ENCODE measurements at regions not wholly inside any gene's neighbourhood (a gene's known extent, or its start where the extent isn't known, plus 50 kb on each side); places are given as distances from the start of the nearest gene placed in this dataset.

DNA sequence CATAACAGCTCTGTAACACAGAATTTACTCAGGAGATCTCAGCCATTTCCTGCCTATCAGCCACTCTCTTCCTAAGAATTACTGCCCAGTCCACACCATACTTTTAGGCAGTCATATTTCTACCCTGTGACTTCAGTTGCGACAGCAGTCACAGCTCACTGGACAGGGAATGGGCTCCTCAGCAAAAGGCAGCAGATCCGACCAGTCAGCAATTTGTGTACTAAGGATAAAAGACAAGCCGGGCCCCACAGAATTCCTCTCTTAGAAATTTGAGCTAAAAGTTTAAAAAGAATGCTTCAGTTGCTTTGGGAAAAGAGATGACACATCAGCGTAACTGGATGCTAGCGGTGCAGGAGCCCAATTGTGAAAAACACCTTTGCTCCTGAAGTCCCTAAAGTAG, 172.1 kb downstream of the ENC1 start:
- FAIRE-seq: no peak
- no peak for DNase-seq (ENCODE audit: insufficient read length, low spot score)
- TF ChIP-seq SPI1 (IDR thresholded peaks at IDR 0.05; ENCODE audit: low read depth, low read length) (no peak), PAX5 (IDR thresholded peaks at IDR 0.05; ENCODE audit: insufficient read depth, low read length, severe bottlenecking) (no peak), POLR2AphosphoS5 (IDR thresholded peaks at IDR 0.05; ENCODE audit: low read depth, low read length) (no peak), POU2F2 (IDR thresholded peaks at IDR 0.05; ENCODE audit: low read depth, low read length) (no peak), TAF1 (IDR thresholded peaks at IDR 0.05; ENCODE audit: low read depth, low read length) (no peak), POLR2A (IDR thresholded peaks at IDR 0.05; ENCODE audit: low read depth, low read length) (no peak)

DNA sequence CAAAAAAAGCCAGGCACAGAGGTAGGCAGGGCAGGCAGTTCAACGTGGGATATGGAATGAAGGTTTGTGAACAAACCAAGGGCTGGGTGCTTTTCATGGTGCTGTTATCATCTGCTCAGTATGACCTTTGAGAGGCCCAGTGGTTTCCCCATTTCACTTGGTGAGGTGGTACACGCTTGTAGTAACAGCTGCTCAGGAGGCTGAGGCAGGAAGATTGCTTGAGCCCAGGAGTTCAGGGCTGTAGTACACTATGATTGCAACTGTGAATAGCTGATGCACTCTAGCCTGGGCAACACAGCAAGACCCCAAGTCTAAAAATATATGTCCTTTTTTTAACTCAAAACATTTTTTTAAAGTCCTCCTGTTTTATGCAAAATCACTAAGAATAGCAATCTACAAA, 174.8 kb downstream of the ENC1 start:
- FAIRE-seq (no peak), DNase-seq (ENCODE audit: insufficient read length, low spot score) (no peak)
- TF ChIP-seq POLR2A (IDR thresholded peaks at IDR 0.05; ENCODE audit: low read depth, low read length) (no peak), POLR2AphosphoS5 (IDR thresholded peaks at IDR 0.05; ENCODE audit: low read depth, low read length) (no peak), POU2F2 (IDR thresholded peaks at IDR 0.05; ENCODE audit: low read depth, low read length) (no peak), PAX5 (IDR thresholded peaks at IDR 0.05; ENCODE audit: insufficient read depth, low read length, severe bottlenecking) (no peak), SPI1 (IDR thresholded peaks at IDR 0.05; ENCODE audit: low read depth, low read length) (no peak)

DNA sequence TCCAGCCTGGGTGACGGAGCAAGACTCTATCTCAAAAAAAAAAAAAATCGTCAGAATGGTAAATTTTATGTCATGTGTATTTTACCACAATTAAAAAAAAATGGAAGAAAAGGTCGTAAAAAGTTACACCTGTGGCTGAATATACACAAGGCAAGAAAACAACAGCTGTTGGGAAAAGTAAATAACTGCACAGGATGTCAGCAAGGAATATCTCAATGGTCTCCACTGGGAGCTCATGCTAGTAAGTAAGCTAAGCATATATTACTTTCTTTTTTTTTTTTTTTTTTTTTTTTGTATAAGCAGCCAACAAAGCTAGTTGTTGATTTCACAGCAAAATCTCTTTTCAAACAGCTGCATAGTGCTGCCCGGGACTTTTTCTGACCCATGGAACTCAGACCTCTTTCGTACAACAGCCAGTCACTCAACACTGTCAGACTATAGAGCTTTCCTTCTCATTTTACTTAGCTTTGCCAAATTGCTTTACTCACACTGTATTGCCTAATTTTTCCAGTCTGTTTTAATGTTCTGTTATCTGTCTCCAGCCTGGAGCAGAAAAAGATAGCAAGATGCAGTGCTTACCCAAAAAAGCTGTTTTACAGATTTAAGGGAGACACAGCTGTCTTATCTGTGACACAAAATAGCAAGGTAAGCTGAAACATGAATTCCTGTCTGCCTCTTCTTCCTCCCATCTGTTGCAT, 175.9 kb downstream of the ENC1 start:
- TF ChIP-seq POU2F2 (IDR thresholded peaks at IDR 0.05; ENCODE audit: low read depth, low read length): no peak
- no peak for DNase-seq (ENCODE audit: insufficient read length, low spot score)
- FAIRE-seq: no peak

DNA sequence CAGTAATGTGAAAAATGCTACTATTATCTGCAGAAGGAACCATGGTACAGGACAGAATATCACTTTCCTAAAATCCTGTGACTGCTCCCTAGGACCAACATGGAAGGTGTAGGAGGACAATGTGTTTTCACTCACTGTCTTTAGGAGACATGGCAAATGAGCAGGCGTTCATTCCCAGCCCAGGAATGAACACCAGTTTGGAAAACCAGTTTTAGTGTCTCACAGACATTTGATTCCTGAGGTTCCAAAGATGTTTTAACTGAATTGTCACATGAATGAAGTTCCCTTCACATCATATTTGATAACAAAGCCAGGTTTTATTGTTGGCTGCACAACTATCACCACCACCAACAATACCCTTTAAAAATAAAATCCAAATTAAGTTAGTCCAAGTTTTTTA, 178.2 kb downstream of the ENC1 start:
- no peak for TF ChIP-seq POLR2A (IDR thresholded peaks at IDR 0.05; ENCODE audit: low read depth, low read length)
- no peak for TF ChIP-seq PAX5 (IDR thresholded peaks at IDR 0.05; ENCODE audit: insufficient read depth, low read length, severe bottlenecking)
- TF ChIP-seq POLR2AphosphoS5 (IDR thresholded peaks at IDR 0.05; ENCODE audit: low read depth, low read length): no peak
- TF ChIP-seq TAF1 (IDR thresholded peaks at IDR 0.05; ENCODE audit: low read depth, low read length): no peak
- TF ChIP-seq SPI1 (IDR thresholded peaks at IDR 0.05; ENCODE audit: low read depth, low read length): no peak
- no peak for TF ChIP-seq POU2F2 (IDR thresholded peaks at IDR 0.05; ENCODE audit: low read depth, low read length)
- no peak for DNase-seq (ENCODE audit: insufficient read length, low spot score)
- FAIRE-seq: no peak

DNA sequence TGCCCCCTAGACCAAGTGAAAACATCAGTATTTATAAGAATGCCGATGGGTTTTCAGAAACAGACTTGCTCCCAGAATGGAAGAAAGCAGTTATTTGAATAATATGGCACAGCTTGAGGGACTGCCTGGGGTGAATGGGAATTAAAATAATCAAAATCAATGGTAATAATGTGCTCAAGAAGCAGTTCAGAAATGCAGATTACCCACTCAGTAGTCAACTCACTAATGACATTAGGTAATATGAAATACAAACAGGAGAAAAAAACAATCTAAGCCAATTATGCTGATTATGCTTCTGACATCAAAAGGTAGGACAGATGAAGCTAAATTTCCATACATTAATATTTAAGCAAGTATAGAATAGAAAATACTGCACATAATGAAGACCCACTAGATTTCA, 179.3 kb downstream of the ENC1 start:
- TF ChIP-seq POU2F2 (IDR thresholded peaks at IDR 0.05; ENCODE audit: low read depth, low read length) (no peak), POLR2AphosphoS5 (IDR thresholded peaks at IDR 0.05; ENCODE audit: low read depth, low read length) (no peak), POLR2A (IDR thresholded peaks at IDR 0.05; ENCODE audit: low read depth, low read length) (no peak), PAX5 (IDR thresholded peaks at IDR 0.05; ENCODE audit: insufficient read depth, low read length, severe bottlenecking) (no peak), SPI1 (IDR thresholded peaks at IDR 0.05; ENCODE audit: low read depth, low read length) (no peak), TAF1 (IDR thresholded peaks at IDR 0.05; ENCODE audit: low read depth, low read length) (no peak)
- DNase-seq (ENCODE audit: insufficient read length, low spot score) (no peak), FAIRE-seq (no peak)

DNA sequence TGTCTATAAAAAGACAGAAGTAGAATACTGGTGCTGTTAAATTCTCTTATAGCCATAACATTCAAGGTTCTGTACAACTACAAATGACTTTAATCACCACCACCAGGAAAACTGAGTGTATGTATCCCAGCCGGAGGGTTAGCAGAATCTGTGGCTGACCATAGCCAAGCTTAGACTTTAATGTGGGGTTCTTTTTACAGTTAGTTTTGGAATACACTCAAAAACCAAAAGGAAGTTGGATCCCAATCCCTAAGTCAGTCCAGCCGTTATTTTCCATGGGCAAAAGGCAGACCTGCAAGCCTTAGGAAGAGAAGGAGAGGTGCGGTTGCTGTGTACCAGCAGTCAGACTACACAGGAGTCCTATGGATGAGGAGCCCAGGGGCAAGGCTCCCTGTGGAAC, 179.8 kb downstream of the ENC1 start:
- DNase-seq (ENCODE audit: insufficient read length, low spot score): no peak
- TF ChIP-seq POLR2A (IDR thresholded peaks at IDR 0.05; ENCODE audit: low read depth, low read length): no peak
- TF ChIP-seq SPI1 (IDR thresholded peaks at IDR 0.05; ENCODE audit: low read depth, low read length): no peak
- FAIRE-seq: no peak

DNA sequence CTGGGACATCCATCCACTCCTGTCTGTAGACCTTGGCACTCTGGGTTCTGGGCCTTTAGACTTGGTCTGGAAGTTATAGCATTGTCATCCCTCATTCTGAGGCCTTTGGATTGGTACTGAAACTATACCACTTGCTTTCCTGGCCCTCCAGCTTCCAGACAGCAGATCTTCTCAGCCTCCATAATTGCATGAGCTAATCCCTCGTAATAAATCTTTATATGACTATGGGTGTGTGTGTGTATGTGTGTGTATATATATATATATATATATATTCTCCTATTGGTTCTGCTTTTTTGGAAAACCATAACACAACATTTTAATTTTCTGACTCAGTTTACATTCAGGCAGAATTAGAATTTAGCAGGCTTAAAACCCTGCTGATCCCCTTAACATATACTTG, 180.5 kb downstream of the ENC1 start:
- TF ChIP-seq PAX5 (IDR thresholded peaks at IDR 0.05; ENCODE audit: insufficient read depth, low read length, severe bottlenecking) (no peak), POU2F2 (IDR thresholded peaks at IDR 0.05; ENCODE audit: low read depth, low read length) (no peak), POLR2A (IDR thresholded peaks at IDR 0.05; ENCODE audit: low read depth, low read length) (no peak), TAF1 (IDR thresholded peaks at IDR 0.05; ENCODE audit: low read depth, low read length) (no peak), POLR2AphosphoS5 (IDR thresholded peaks at IDR 0.05; ENCODE audit: low read depth, low read length) (no peak), SPI1 (IDR thresholded peaks at IDR 0.05; ENCODE audit: low read depth, low read length) (no peak)
- DNase-seq (ENCODE audit: insufficient read length, low spot score) (no peak), FAIRE-seq (no peak)

DNA sequence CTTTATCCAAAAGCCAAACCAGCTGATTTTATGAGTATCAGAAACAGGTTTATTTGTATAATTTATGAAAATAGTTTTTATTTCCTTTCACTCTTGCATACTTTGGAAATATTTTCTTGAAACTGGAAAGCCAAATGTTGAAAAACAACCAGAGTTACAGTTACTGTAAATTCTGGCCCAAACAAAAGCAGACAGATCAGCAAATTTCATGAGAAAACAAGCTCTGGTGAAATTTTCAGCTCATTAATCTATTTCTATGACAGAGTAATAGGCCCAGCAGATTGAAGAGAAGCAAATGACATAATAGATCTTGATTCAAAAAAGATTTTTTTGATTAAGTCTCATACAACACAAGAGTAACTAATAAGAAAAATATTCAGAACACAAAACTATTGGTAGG, 182.7 kb downstream of the ENC1 start:
- FAIRE-seq: no peak
- TF ChIP-seq POU2F2 (IDR thresholded peaks at IDR 0.05; ENCODE audit: low read depth, low read length) (no peak), POLR2AphosphoS5 (IDR thresholded peaks at IDR 0.05; ENCODE audit: low read depth, low read length) (no peak), SPI1 (IDR thresholded peaks at IDR 0.05; ENCODE audit: low read depth, low read length) (no peak), PAX5 (IDR thresholded peaks at IDR 0.05; ENCODE audit: insufficient read depth, low read length, severe bottlenecking) (no peak), TAF1 (IDR thresholded peaks at IDR 0.05; ENCODE audit: low read depth, low read length) (no peak), POLR2A (IDR thresholded peaks at IDR 0.05; ENCODE audit: low read depth, low read length) (no peak)

DNA sequence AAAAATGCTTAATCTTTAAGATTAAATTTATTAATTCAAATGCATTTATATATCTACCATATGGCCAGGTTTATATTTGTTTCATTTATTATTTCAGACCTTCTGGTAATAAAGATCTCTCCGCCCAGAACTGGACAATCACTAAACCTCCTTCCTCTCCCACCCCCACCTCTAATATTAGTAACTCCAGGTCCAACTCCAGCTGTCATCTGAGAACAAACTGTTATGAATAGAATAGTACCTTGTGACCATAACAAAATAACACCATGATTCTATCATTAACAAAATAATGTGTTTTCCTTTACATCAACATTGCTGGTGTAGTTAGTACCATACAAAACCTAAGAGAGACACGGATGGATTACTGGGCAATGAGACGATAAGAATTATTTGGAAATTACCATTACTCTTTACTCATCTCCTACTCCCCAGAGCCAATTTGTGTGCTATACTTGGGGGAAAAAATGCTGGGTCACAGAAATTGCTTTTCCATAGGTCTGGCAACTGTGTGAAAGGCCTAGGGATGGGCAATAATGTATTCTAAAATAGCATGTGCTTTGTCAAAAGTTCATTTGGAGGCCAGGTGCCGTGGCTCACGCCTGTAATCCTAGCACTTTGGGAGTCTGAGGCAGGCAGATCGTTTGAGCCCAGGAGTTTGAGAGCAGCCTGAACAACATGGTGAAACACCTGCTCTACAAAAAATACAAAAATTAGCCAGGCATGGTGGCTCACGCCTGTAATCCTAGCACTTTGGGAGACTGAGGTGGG, 186.1 kb downstream of the ENC1 start:
- FAIRE-seq: no peak

More for the DNA sequence above, 182.7 kb downstream of the ENC1 start:
- no peak for DNase-seq (ENCODE audit: insufficient read length, low spot score)

DNA sequence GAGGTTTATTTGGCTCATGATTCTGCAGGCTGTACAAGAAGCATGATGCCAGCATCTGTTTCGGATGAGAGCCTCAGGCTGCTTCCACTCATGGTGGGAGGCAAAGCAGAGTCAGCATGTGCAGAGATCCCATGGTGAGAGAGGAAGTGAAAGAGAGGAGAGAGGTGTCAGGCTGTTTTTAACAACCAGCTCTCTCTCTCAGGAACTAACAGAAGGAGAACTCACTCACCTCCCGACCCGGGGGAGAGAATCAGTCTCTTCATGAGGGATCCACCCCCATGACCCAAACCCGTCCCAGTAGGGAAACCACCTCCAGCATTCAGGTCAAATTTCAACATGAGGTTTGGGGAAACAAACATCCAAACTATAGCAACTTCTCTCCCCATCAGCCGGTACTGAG, 187.7 kb downstream of the ENC1 start:
- TF ChIP-seq SPI1 (IDR thresholded peaks at IDR 0.05; ENCODE audit: low read depth, low read length) (peak; percentile 82), POU2F2 (IDR thresholded peaks at IDR 0.05; ENCODE audit: low read depth, low read length) (no peak)
- DNase-seq (ENCODE audit: insufficient read length, low spot score) (no peak), FAIRE-seq (no peak)

More for the DNA sequence above, 186.1 kb downstream of the ENC1 start:
- no peak for DNase-seq (ENCODE audit: insufficient read length, low spot score)
- TF ChIP-seq POLR2AphosphoS5 (IDR thresholded peaks at IDR 0.05; ENCODE audit: low read depth, low read length): no peak
- TF ChIP-seq TAF1 (IDR thresholded peaks at IDR 0.05; ENCODE audit: low read depth, low read length): no peak
- no peak for TF ChIP-seq POLR2A (IDR thresholded peaks at IDR 0.05; ENCODE audit: low read depth, low read length)
- no peak for TF ChIP-seq SPI1 (IDR thresholded peaks at IDR 0.05; ENCODE audit: low read depth, low read length)
- TF ChIP-seq POU2F2 (IDR thresholded peaks at IDR 0.05; ENCODE audit: low read depth, low read length): no peak
- no peak for TF ChIP-seq PAX5 (IDR thresholded peaks at IDR 0.05; ENCODE audit: insufficient read depth, low read length, severe bottlenecking)

Data from GM12891 (cell line).